Superior temporal gyrus (tissue), 1 donor: ENCODE measurements at regions not wholly inside any gene's neighbourhood (a gene's known extent, or its start where the extent isn't known, plus 50 kb on each side); places are given as distances from the start of the nearest gene placed in this dataset.

Experiments
- DNase-seq: peaks from one replicate; pipeline ENCODE4 v3.0.0-alpha.2; 2016; ENCODE audit errors: extremely low spot score

GRCh38 chr18:78918707-78919106 lies 60.9 kb upstream of the SALL3 start:
- DNase-seq = no peak

GRCh38 chr18:78919956-78920355 lies 59.7 kb upstream of the SALL3 start:
- no peak for DNase-seq

GRCh38 chr18:78920456-78921138 lies 59.0 kb upstream of the SALL3 start:
- no peak for DNase-seq

- no peak for DNase-seq
Observed at GRCh38 chr18:78922856-78923255, 56.8 kb upstream of the SALL3 start.

- no peak for DNase-seq
Observed at GRCh38 chr18:78924301-78924700, 55.3 kb upstream of the SALL3 start.

- no peak for DNase-seq
Observed at GRCh38 chr18:78924786-78925540, 54.7 kb upstream of the SALL3 start.

- DNase-seq = no peak
Observed at GRCh38 chr18:78925557-78926242, 53.9 kb upstream of the SALL3 start.

GRCh38 chr18:78926243-78926615 lies 53.4 kb upstream of the SALL3 start:
- DNase-seq = no peak

- DNase-seq = no peak
Observed at GRCh38 chr18:78927156-78927555, 52.5 kb upstream of the SALL3 start.

GRCh38 chr18:78927616-78928015 lies 52.0 kb upstream of the SALL3 start:
- no peak for DNase-seq

GRCh38 chr18:78928076-78928475 lies 51.5 kb upstream of the SALL3 start:
- DNase-seq = no peak

- no peak for DNase-seq
Observed at GRCh38 chr18:78929516-78929915, 50.1 kb upstream of the SALL3 start.
